GM10266 (cell line): ENCODE measurements at regions not wholly inside any gene's neighbourhood (a gene's known extent, or its start where the extent isn't known, plus 50 kb on each side); places are given as distances from the start of the nearest gene placed in this dataset.

ENCODE experiments used
- DNase-seq: peaks from one replicate; pipeline ENCODE4 v3.0.0; 2012; ENCODE audit errors: extremely low spot score
- TF ChIP-seq, protein P1 (sequence below): IDR thresholded peaks from 2 replicates; pipeline ENCODE4 v1.5.1; 2012; ENCODE audit warnings: mild to moderate bottlenecking, low read depth; ENCODE audit not compliant: control insufficient read depth, insufficient read depth; ENCODE audit errors: missing control alignments

DNA sequence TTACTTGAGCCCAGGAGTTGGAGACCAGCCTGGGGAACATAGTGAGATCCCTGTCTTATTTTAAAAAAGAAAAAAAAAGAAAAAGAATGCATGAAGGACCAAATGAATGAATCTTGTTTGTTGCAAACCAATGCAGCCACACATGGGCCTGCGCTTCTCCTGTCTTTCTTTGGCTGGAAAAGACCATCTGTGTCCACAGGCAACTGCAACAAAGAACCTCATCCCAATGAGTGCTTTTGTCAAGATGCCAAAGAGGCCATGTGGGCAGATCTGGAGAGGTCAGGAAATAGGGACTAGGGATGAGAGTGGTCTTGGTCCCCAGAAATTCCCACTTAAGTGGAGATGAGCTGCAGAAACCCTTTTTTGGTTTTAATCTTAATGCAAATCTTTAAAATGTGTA lies 49.8 kb upstream of the DUSP5 start:
- TF ChIP-seq, protein P1, sequence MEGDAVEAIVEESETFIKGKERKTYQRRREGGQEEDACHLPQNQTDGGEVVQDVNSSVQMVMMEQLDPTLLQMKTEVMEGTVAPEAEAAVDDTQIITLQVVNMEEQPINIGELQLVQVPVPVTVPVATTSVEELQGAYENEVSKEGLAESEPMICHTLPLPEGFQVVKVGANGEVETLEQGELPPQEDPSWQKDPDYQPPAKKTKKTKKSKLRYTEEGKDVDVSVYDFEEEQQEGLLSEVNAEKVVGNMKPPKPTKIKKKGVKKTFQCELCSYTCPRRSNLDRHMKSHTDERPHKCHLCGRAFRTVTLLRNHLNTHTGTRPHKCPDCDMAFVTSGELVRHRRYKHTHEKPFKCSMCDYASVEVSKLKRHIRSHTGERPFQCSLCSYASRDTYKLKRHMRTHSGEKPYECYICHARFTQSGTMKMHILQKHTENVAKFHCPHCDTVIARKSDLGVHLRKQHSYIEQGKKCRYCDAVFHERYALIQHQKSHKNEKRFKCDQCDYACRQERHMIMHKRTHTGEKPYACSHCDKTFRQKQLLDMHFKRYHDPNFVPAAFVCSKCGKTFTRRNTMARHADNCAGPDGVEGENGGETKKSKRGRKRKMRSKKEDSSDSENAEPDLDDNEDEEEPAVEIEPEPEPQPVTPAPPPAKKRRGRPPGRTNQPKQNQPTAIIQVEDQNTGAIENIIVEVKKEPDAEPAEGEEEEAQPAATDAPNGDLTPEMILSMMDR = no peak

More for the DNA sequence above, 49.8 kb upstream of the DUSP5 start:
- no peak for DNase-seq
